ENCODE measurements at regions not wholly inside any gene's neighbourhood (a gene's known extent, or its start where the extent isn't known, plus 50 kb on each side); places are given as distances from the start of the nearest gene placed in this dataset.

GRCh38 chr11:10998674-10999073 is 140.8 kb upstream of the ZBED5 start:
- Histone ChIP-seq H3K9ac (ENCODE audit: low read length) (no peak overlapping the region), H3K27me3 (ENCODE audit: control insufficient read depth, insufficient read depth, low read length) (no peaks in the 10 kb centered on the region), H3K36me3 (ENCODE audit: control insufficient read depth, insufficient read depth, low read length) (no peaks in the 10 kb centered on the region), H3K4me3 (ENCODE audit: low read length) (no peak overlapping the region), H3K27ac (ENCODE audit: low read depth, low read length) (no peak overlapping the region), H3K4me1 (ENCODE audit: control insufficient read depth, insufficient read depth, low read length) (peaks cover 6% of the 10 kb centered on the region)

- H3K36me3 ChIP-seq (ENCODE audit: control insufficient read depth, insufficient read depth, low read length) = no peaks in the 10 kb centered on the region
- no peak overlapping the region for H3K9ac ChIP-seq (ENCODE audit: low read length)
- H3K4me1 ChIP-seq (ENCODE audit: control insufficient read depth, insufficient read depth, low read length) = peaks cover 6% of the 10 kb centered on the region
- no peak overlapping the region for H3K27ac ChIP-seq (ENCODE audit: low read depth, low read length)
- no peak overlapping the region for H3K4me3 ChIP-seq (ENCODE audit: low read length)
- no peaks in the 10 kb centered on the region for H3K27me3 ChIP-seq (ENCODE audit: control insufficient read depth, insufficient read depth, low read length)
Observed at GRCh38 chr11:10996678-10997077, 138.8 kb upstream of the ZBED5 start.

GRCh38 chr11:10993640-10994039 is 135.8 kb upstream of the ZBED5 start:
- H3K4me1 ChIP-seq (ENCODE audit: control insufficient read depth, insufficient read depth, low read length) = no peaks in the 10 kb centered on the region
- no peak overlapping the region for H3K9ac ChIP-seq (ENCODE audit: low read length)
- no peak overlapping the region for H3K4me3 ChIP-seq (ENCODE audit: low read length)
- no peak overlapping the region for H3K27ac ChIP-seq (ENCODE audit: low read depth, low read length)
- no peaks in the 10 kb centered on the region for H3K27me3 ChIP-seq (ENCODE audit: control insufficient read depth, insufficient read depth, low read length)
- no peaks in the 10 kb centered on the region for H3K36me3 ChIP-seq (ENCODE audit: control insufficient read depth, insufficient read depth, low read length)

GRCh38 chr11:10993186-10993585 is 135.3 kb upstream of the ZBED5 start:
- no peak overlapping the region for H3K27ac ChIP-seq (ENCODE audit: low read depth, low read length)
- no peak overlapping the region for H3K9ac ChIP-seq (ENCODE audit: low read length)
- no peaks in the 10 kb centered on the region for H3K36me3 ChIP-seq (ENCODE audit: control insufficient read depth, insufficient read depth, low read length)
- no peak overlapping the region for H3K4me3 ChIP-seq (ENCODE audit: low read length)
- no peaks in the 10 kb centered on the region for H3K4me1 ChIP-seq (ENCODE audit: control insufficient read depth, insufficient read depth, low read length)
- no peaks in the 10 kb centered on the region for H3K27me3 ChIP-seq (ENCODE audit: control insufficient read depth, insufficient read depth, low read length)

GRCh38 chr11:10991393-10991792 is 133.5 kb upstream of the ZBED5 start:
- no peaks in the 10 kb centered on the region for H3K27me3 ChIP-seq (ENCODE audit: control insufficient read depth, insufficient read depth, low read length)
- H3K27ac ChIP-seq (ENCODE audit: low read depth, low read length) = no peak overlapping the region
- H3K4me1 ChIP-seq (ENCODE audit: control insufficient read depth, insufficient read depth, low read length) = no peaks in the 10 kb centered on the region
- H3K36me3 ChIP-seq (ENCODE audit: control insufficient read depth, insufficient read depth, low read length) = no peaks in the 10 kb centered on the region
- no peak overlapping the region for H3K9ac ChIP-seq (ENCODE audit: low read length)
- no peak overlapping the region for H3K4me3 ChIP-seq (ENCODE audit: low read length)

GRCh38 chr11:10990637-10991193 is 132.9 kb upstream of the ZBED5 start:
- H3K27me3 ChIP-seq (ENCODE audit: control insufficient read depth, insufficient read depth, low read length) = no peaks in the 10 kb centered on the region
- no peaks in the 10 kb centered on the region for H3K4me1 ChIP-seq (ENCODE audit: control insufficient read depth, insufficient read depth, low read length)
- H3K4me3 ChIP-seq (ENCODE audit: low read length) = no peak overlapping the region
- H3K36me3 ChIP-seq (ENCODE audit: control insufficient read depth, insufficient read depth, low read length) = no peaks in the 10 kb centered on the region
- H3K27ac ChIP-seq (ENCODE audit: low read depth, low read length) = no peak overlapping the region
- H3K9ac ChIP-seq (ENCODE audit: low read length) = no peak overlapping the region

GRCh38 chr11:10990160-10990559 is 132.3 kb upstream of the ZBED5 start:
- Histone ChIP-seq H3K4me3 (ENCODE audit: low read length) (no peak overlapping the region), H3K9ac (ENCODE audit: low read length) (no peak overlapping the region), H3K4me1 (ENCODE audit: control insufficient read depth, insufficient read depth, low read length) (no peaks in the 10 kb centered on the region), H3K27me3 (ENCODE audit: control insufficient read depth, insufficient read depth, low read length) (no peaks in the 10 kb centered on the region), H3K27ac (ENCODE audit: low read depth, low read length) (no peak overlapping the region), H3K36me3 (ENCODE audit: control insufficient read depth, insufficient read depth, low read length) (no peaks in the 10 kb centered on the region)

GRCh38 chr11:10986006-10986405 is 128.2 kb upstream of the ZBED5 start:
- no peaks in the 10 kb centered on the region for H3K27me3 ChIP-seq (ENCODE audit: control insufficient read depth, insufficient read depth, low read length)
- H3K36me3 ChIP-seq (ENCODE audit: control insufficient read depth, insufficient read depth, low read length) = no peaks in the 10 kb centered on the region
- H3K9ac ChIP-seq (ENCODE audit: low read length) = no peak overlapping the region
- no peak overlapping the region for H3K4me3 ChIP-seq (ENCODE audit: low read length)
- no peak overlapping the region for H3K27ac ChIP-seq (ENCODE audit: low read depth, low read length)
- H3K4me1 ChIP-seq (ENCODE audit: control insufficient read depth, insufficient read depth, low read length) = no peaks in the 10 kb centered on the region

- no peak overlapping the region for H3K9ac ChIP-seq (ENCODE audit: low read length)
- H3K27me3 ChIP-seq (ENCODE audit: control insufficient read depth, insufficient read depth, low read length) = no peaks in the 10 kb centered on the region
- no peak overlapping the region for H3K27ac ChIP-seq (ENCODE audit: low read depth, low read length)
- no peaks in the 10 kb centered on the region for H3K36me3 ChIP-seq (ENCODE audit: control insufficient read depth, insufficient read depth, low read length)
- no peak overlapping the region for H3K4me3 ChIP-seq (ENCODE audit: low read length)
- no peaks in the 10 kb centered on the region for H3K4me1 ChIP-seq (ENCODE audit: control insufficient read depth, insufficient read depth, low read length)
Observed at GRCh38 chr11:10984742-10985141, 126.9 kb upstream of the ZBED5 start.

- no peak overlapping the region for H3K4me3 ChIP-seq (ENCODE audit: low read length)
- no peaks in the 10 kb centered on the region for H3K27me3 ChIP-seq (ENCODE audit: control insufficient read depth, insufficient read depth, low read length)
- H3K36me3 ChIP-seq (ENCODE audit: control insufficient read depth, insufficient read depth, low read length) = no peaks in the 10 kb centered on the region
- H3K27ac ChIP-seq (ENCODE audit: low read depth, low read length) = no peak overlapping the region
- H3K4me1 ChIP-seq (ENCODE audit: control insufficient read depth, insufficient read depth, low read length) = no peaks in the 10 kb centered on the region
- no peak overlapping the region for H3K9ac ChIP-seq (ENCODE audit: low read length)
Observed at GRCh38 chr11:10984250-10984649, 126.4 kb upstream of the ZBED5 start.

- Histone ChIP-seq H3K36me3 (ENCODE audit: control insufficient read depth, insufficient read depth, low read length) (no peaks in the 10 kb centered on the region), H3K4me3 (ENCODE audit: low read length) (no peak overlapping the region), H3K9ac (ENCODE audit: low read length) (no peak overlapping the region), H3K27ac (ENCODE audit: low read depth, low read length) (no peak overlapping the region), H3K27me3 (ENCODE audit: control insufficient read depth, insufficient read depth, low read length) (no peaks in the 10 kb centered on the region), H3K4me1 (ENCODE audit: control insufficient read depth, insufficient read depth, low read length) (no peaks in the 10 kb centered on the region)
Observed at GRCh38 chr11:10982704-10983510, 125.1 kb upstream of the ZBED5 start.

- Histone ChIP-seq H3K36me3 (ENCODE audit: control insufficient read depth, insufficient read depth, low read length) (no peaks in the 10 kb centered on the region), H3K4me3 (ENCODE audit: low read length) (no peak overlapping the region), H3K27ac (ENCODE audit: low read depth, low read length) (no peak overlapping the region), H3K4me1 (ENCODE audit: control insufficient read depth, insufficient read depth, low read length) (no peaks in the 10 kb centered on the region), H3K27me3 (ENCODE audit: control insufficient read depth, insufficient read depth, low read length) (no peaks in the 10 kb centered on the region), H3K9ac (ENCODE audit: low read length) (no peak overlapping the region)
Observed at GRCh38 chr11:10979529-10979928, 121.7 kb upstream of the ZBED5 start.

GRCh38 chr11:10978198-10978597 is 120.3 kb upstream of the ZBED5 start:
- H3K9ac ChIP-seq (ENCODE audit: low read length) = no peak overlapping the region
- no peaks in the 10 kb centered on the region for H3K36me3 ChIP-seq (ENCODE audit: control insufficient read depth, insufficient read depth, low read length)
- no peak overlapping the region for H3K27ac ChIP-seq (ENCODE audit: low read depth, low read length)
- H3K4me3 ChIP-seq (ENCODE audit: low read length) = no peak overlapping the region
- peaks cover 8% of the 10 kb centered on the region for H3K4me1 ChIP-seq (ENCODE audit: control insufficient read depth, insufficient read depth, low read length)
- no peaks in the 10 kb centered on the region for H3K27me3 ChIP-seq (ENCODE audit: control insufficient read depth, insufficient read depth, low read length)
